Dermis microvascular lymphatic vessel endothelial cell (primary cell): ENCODE measurements at regions not wholly inside any gene's neighbourhood (a gene's known extent, or its start where the extent isn't known, plus 50 kb on each side); places are given as distances from the start of the nearest gene placed in this dataset.
"Not testable (repeated sequence)": the region's sequence is repeated elsewhere in the genome, so short reads cannot be mapped to it uniquely, and the experiment has no call there.

ENCODE experiments used
- DNase-seq, 2 donors: peaks; one replicate each; pipeline versions ENCODE4 v3.0.0 to v3.0.0-alpha.2; 2010; ENCODE audit warnings: low read depth in 2 of 2

- DNase-seq = no peak
Observed at GRCh38 chr5:144697847-144698262, 527.2 kb downstream of the KCTD16 start.

- DNase-seq = no peak
Observed at GRCh38 chr5:144691936-144692335, 521.3 kb downstream of the KCTD16 start.

GRCh38 chr5:144684899-144685298, 514.2 kb downstream of the KCTD16 start:
- DNase-seq = no peak

- no peak for DNase-seq
Observed at GRCh38 chr5:144680711-144681110, 510.0 kb downstream of the KCTD16 start.

GRCh38 chr5:144671066-144671465, 500.4 kb downstream of the KCTD16 start:
- no peak for DNase-seq

- no peak for DNase-seq
Observed at GRCh38 chr5:144659634-144660227, 489.1 kb downstream of the KCTD16 start.

GRCh38 chr5:144644317-144644716, 473.6 kb downstream of the KCTD16 start:
- DNase-seq = no peak

- DNase-seq = no peak
Observed at GRCh38 chr5:144638787-144639186, 468.1 kb downstream of the KCTD16 start.

- DNase-seq = no peak
Observed at GRCh38 chr5:144634138-144634537, 463.5 kb downstream of the KCTD16 start.

- no peak for DNase-seq
Observed at GRCh38 chr5:144598451-144599068, 427.9 kb downstream of the KCTD16 start.

GRCh38 chr5:144596517-144596916, 425.8 kb downstream of the KCTD16 start:
- no peak for DNase-seq

- DNase-seq = no peak
Observed at GRCh38 chr5:144594919-144595318, 424.2 kb downstream of the KCTD16 start.

- DNase-seq = not testable (repeated sequence)
Observed at GRCh38 chr5:144594234-144594633, 423.6 kb downstream of the KCTD16 start.

GRCh38 chr5:144585681-144586080, 415.0 kb downstream of the KCTD16 start:
- DNase-seq = no peak

GRCh38 chr5:144583541-144584449, 413.1 kb downstream of the KCTD16 start:
- no peak for DNase-seq

- no peak for DNase-seq
Observed at GRCh38 chr5:144582066-144582465, 411.4 kb downstream of the KCTD16 start.

- no peak for DNase-seq
Observed at GRCh38 chr5:144581044-144581443, 410.4 kb downstream of the KCTD16 start.

- no peak for DNase-seq
Observed at GRCh38 chr5:144577676-144578075, 407.0 kb downstream of the KCTD16 start.

GRCh38 chr5:144575736-144576135, 405.1 kb downstream of the KCTD16 start:
- no peak for DNase-seq

- DNase-seq = no peak
Observed at GRCh38 chr5:144567421-144567780, 396.7 kb downstream of the KCTD16 start.

- no peak for DNase-seq
Observed at GRCh38 chr5:144566747-144567420, 396.2 kb downstream of the KCTD16 start.

GRCh38 chr5:144549580-144549979, 378.9 kb downstream of the KCTD16 start:
- DNase-seq = peak in 1 of 2 donors; percentile 8
